RWPE2 (cell line): ENCODE measurements at regions not wholly inside any gene's neighbourhood (a gene's known extent, or its start where the extent isn't known, plus 50 kb on each side); places are given as distances from the start of the nearest gene placed in this dataset.
"Not testable (repeated sequence)": the region's sequence is repeated elsewhere in the genome, so short reads cannot be mapped to it uniquely, and the experiment has no call there.

Experiments used
- ATAC-seq: fragments of 200-7000 bp; cut with Tn5 transposase; 3 replicates; pipeline ENCODE4 v1.9.1; 2021; ENCODE audit warnings: low read depth
- DNase-seq: peaks from one replicate; pipeline ENCODE4 v3.0.0-alpha.2; 2020; ENCODE audit warnings: low spot score
- H3K27ac ChIP-seq: fragments of 450-650 bp; 2 replicates; pipeline ENCODE4 v1.5.1; 2017; ENCODE audit warnings: mild to moderate bottlenecking; ENCODE audit not compliant: poor library complexity, severe bottlenecking
- H3K27me3 ChIP-seq: fragments of 250-450 bp; sonication (Bioruptor Pico); 2 replicates; pipeline ENCODE4 v1.5.1; 2021; ENCODE audit warnings: mild to moderate bottlenecking, moderate library complexity; ENCODE audit not compliant: insufficient read depth, poor library complexity, severe bottlenecking
- H3K36me3 ChIP-seq: fragments of 250-450 bp; sonication (Bioruptor Pico); 2 replicates; pipeline ENCODE4 v1.5.1; 2020; ENCODE audit warnings: low read depth, mild to moderate bottlenecking, moderate library complexity
- H3K4me1 ChIP-seq: fragments of 250-450 bp; sonication (Bioruptor Pico); 2 replicates; pipeline ENCODE4 v1.5.1; 2021; ENCODE audit warnings: mild to moderate bottlenecking, moderate library complexity; ENCODE audit not compliant: insufficient read depth, poor library complexity, severe bottlenecking
- H3K4me3 ChIP-seq: fragments of 250-450 bp; sonication (Bioruptor Pico); 2 replicates; pipeline ENCODE4 v1.5.1; 2021; ENCODE audit warnings: mild to moderate bottlenecking, moderate library complexity; ENCODE audit not compliant: severe bottlenecking
- H3K9me3 ChIP-seq: fragments of 250-450 bp; sonication (Bioruptor Pico); 2 replicates; pipeline ENCODE4 v1.5.1; 2021; ENCODE audit warnings: mild to moderate bottlenecking, moderate library complexity; ENCODE audit not compliant: severe bottlenecking
- CTCF ChIP-seq: fragments of 450-650 bp; IDR thresholded peaks from one replicate; pipeline ENCODE4 v1.5.1; 2017; ENCODE audit warnings: mild to moderate bottlenecking, moderate library complexity; ENCODE audit not compliant: poor library complexity, severe bottlenecking

- Histone ChIP-seq H3K9me3 (no peaks in the 10 kb centered on the region), H3K27ac (no peak overlapping the region), H3K36me3 (no peaks in the 10 kb centered on the region), H3K4me1 (no peaks in the 10 kb centered on the region), H3K27me3 (peaks cover 4% of the 10 kb centered on the region), H3K4me3 (no peak overlapping the region)
- ATAC-seq (no peak), DNase-seq (no peak)
- no peak for TF ChIP-seq CTCF
Observed at GRCh38 chr3:84308379-84308778, 650.4 kb upstream of the CADM2 start.

- H3K36me3 ChIP-seq: no peaks in the 10 kb centered on the region
- no peaks in the 10 kb centered on the region for H3K4me1 ChIP-seq
- no peaks in the 10 kb centered on the region for H3K27me3 ChIP-seq
- DNase-seq (no peak), ATAC-seq (no peak)
- H3K9me3 ChIP-seq: no peaks in the 10 kb centered on the region
- no peak for TF ChIP-seq CTCF
- H3K4me3 ChIP-seq: no peak overlapping the region
- no peak overlapping the region for H3K27ac ChIP-seq
Observed at GRCh38 chr3:84318273-84318809, 640.4 kb upstream of the CADM2 start.

- H3K4me1 ChIP-seq, H3K9me3 ChIP-seq, H3K36me3 ChIP-seq, ATAC-seq, DNase-seq, H3K4me3 ChIP-seq, H3K27me3 ChIP-seq, H3K27ac ChIP-seq: not testable (repeated sequence)
Observed at GRCh38 chr3:84365563-84366278, 593.1 kb upstream of the CADM2 start.
